HCT116 (cell line): ENCODE measurements at regions not wholly inside any gene's neighbourhood (a gene's known extent, or its start where the extent isn't known, plus 50 kb on each side); places are given as distances from the start of the nearest gene placed in this dataset.

Experiments
- ATAC-seq: fragments of 200-7000 bp; cut with Tn5 transposase; 2 replicates; pipeline ENCODE4 v1.9.1; 2020; ENCODE audit warnings: mild to moderate bottlenecking, moderate library complexity
- BruUV-seq: library from RNA; stranded (reverse); fragments of 400-500 nt; replicated peaks from 2 replicates; lab custom pipeline; 2021; lab: Mats Ljungman, UMichigan
- CTCF ChIA-PET: fragments of 300-600 bp; sonication (Branson Sonifier 250); formaldehyde crosslinking; loops from one replicate; lab custom pipeline; 2021; ENCODE audit warnings: antibody characterized with exemption; lab: Charles Lee
- POLR2A ChIA-PET: fragments of 300-600, 350-600 bp; sonication (Branson Sonifier 250); formaldehyde crosslinking; loops from one replicate; lab custom pipeline; 2021; ENCODE audit warnings: antibody characterized with exemption; lab: Charles Lee
- RAD21 ChIA-PET, 2 experiments: fragments of 300-600 bp; sonication (Branson Sonifier 250); formaldehyde crosslinking; loops; one replicate each; lab custom pipeline; 2023; ENCODE audit warnings: low total read pairs in 2 of 2; ENCODE audit not compliant: uncharacterized antibody in 2 of 2, unreplicated experiment in 2 of 2, low non-redundant PET in 1 of 2; lab: Charles Lee
- DNase-seq: peaks from one replicate; pipeline ENCODE4 v3.0.0-alpha.2; 2010; ENCODE audit warnings: low read depth, low spot score
- H2AFZ ChIP-seq: fragments of 200-600 bp; shearing (Covaris generic), sonication (generic); 2 replicates; pipeline ENCODE4 v1.6.1; 2017; ENCODE audit warnings: low read depth, mixed run types, mixed read lengths, antibody characterized with exemption, low read length; ENCODE audit not compliant: poor library complexity, severe bottlenecking
- H3K27ac ChIP-seq: 2 replicates; pipeline ENCODE4 v1.5.1; 2012; ENCODE audit warnings: low read depth, low read length
- H3K27me3 ChIP-seq: fragments of 200-600 bp; sonication (generic); 2 replicates; pipeline ENCODE4 v1.6.1; 2016; ENCODE audit warnings: mixed run types, low read length, mixed read lengths; ENCODE audit not compliant: insufficient read depth
- H3K36me3 ChIP-seq, 2 experiments: fragments of 200-500 bp in 1 of 2; fragments of 200-600 bp in 1 of 2; sonication (Bioruptor generic) in 1 of 2; sonication (generic) in 1 of 2; 2 replicates each; pipeline versions ENCODE4 v1.5.1 to v1.6.1; 2014 to 2016; ENCODE audit warnings: low read length in 2 of 2, inconsistent platforms in 1 of 2, mixed read lengths in 1 of 2, mixed run types in 1 of 2; ENCODE audit not compliant: insufficient read depth in 2 of 2, control insufficient read depth in 1 of 2
- H3K4me1 ChIP-seq, 2 experiments: fragments of 200-600 bp in 1 of 2; sonication (generic) in 1 of 2; 2 replicates each; pipeline versions ENCODE4 v1.5.1 to v1.6.1; 2012 to 2017; ENCODE audit warnings: low read length in 2 of 2, inconsistent platforms in 1 of 2, mild to moderate bottlenecking in 1 of 2, mixed read lengths in 1 of 2, mixed run types in 1 of 2, moderate library complexity in 1 of 2; ENCODE audit not compliant: insufficient read depth in 2 of 2, control insufficient read depth in 1 of 2
- H3K4me2 ChIP-seq: fragments of 200-600 bp; sonication (generic); 2 replicates; pipeline ENCODE4 v1.6.1; 2017; ENCODE audit warnings: mixed run types, low read length, mixed read lengths
- H3K4me3 ChIP-seq, 2 experiments: fragments of 200-600 bp in 1 of 2; sonication (generic) in 1 of 2; replicated peaks in 1 of 2; 2 replicates each; pipeline ENCODE4 v1.5.1; 2011 to 2016; ENCODE audit warnings: low read length in 2 of 2, control low read depth in 1 of 2, low read depth in 1 of 2, mild to moderate bottlenecking in 1 of 2, mixed read lengths in 1 of 2, mixed run types in 1 of 2
- H3K79me2 ChIP-seq: fragments of 200-600 bp; sonication (generic); 2 replicates; pipeline ENCODE4 v1.6.1; 2017; ENCODE audit warnings: mild to moderate bottlenecking, mixed run types, low read length, moderate library complexity, mixed read lengths; ENCODE audit not compliant: insufficient read depth
- H3K9ac ChIP-seq: fragments of 200-600 bp; sonication (generic); 2 replicates; pipeline ENCODE4 v1.6.1; 2016; ENCODE audit warnings: low read length, mixed read lengths
- H3K9me2 ChIP-seq: fragments of 200-600 bp; sonication (generic), shearing (Covaris generic); 2 replicates; pipeline ENCODE4 v1.6.1; 2017; ENCODE audit warnings: mixed run types, mild to moderate bottlenecking, moderate library complexity; ENCODE audit not compliant: insufficient read depth
- H3K9me3 ChIP-seq, 2 experiments: fragments of 200-500 bp in 1 of 2; fragments of 200-600 bp in 1 of 2; sonication (Bioruptor generic) in 1 of 2; sonication (generic) in 1 of 2; 2 replicates each; pipeline ENCODE4 v1.6.1; 2014 to 2017; ENCODE audit warnings: low read length in 2 of 2, mixed read lengths in 2 of 2, inconsistent platforms in 1 of 2, low read depth in 1 of 2, mild to moderate bottlenecking in 1 of 2, mixed run types in 1 of 2, moderate library complexity in 1 of 2; ENCODE audit not compliant: control insufficient read depth in 1 of 2, insufficient read depth in 1 of 2
- H4K20me1 ChIP-seq: fragments of 200-600 bp; sonication (generic), shearing (Covaris generic); 2 replicates; pipeline ENCODE4 v1.6.1; 2017; ENCODE audit warnings: mixed run types, mild to moderate bottlenecking, moderate library complexity; ENCODE audit not compliant: insufficient read depth
- CBX3 ChIP-seq: IDR thresholded peaks from 2 replicates; pipeline ENCODE4 v1.6.1; 2012; ENCODE audit warnings: low read depth
- CEBPB ChIP-seq: IDR thresholded peaks from 2 replicates; pipeline ENCODE4 v1.6.1; 2012; ENCODE audit warnings: low read depth
- EZH2 ChIP-seq: fragments of 200-600 bp; sonication (generic); IDR thresholded peaks from 2 replicates; pipeline ENCODE4 v1.6.1; 2017; ENCODE audit warnings: antibody characterized with exemption, mixed run types
- POLR2A ChIP-seq: IDR thresholded peaks from 2 replicates; pipeline ENCODE4 v1.7.0; 2011; ENCODE audit warnings: borderline replicate concordance; ENCODE audit not compliant: insufficient read depth, insufficient read length; ENCODE audit errors: extremely low read depth
- RAD21 ChIP-seq: IDR thresholded peaks from 2 replicates; pipeline ENCODE4 v1.6.1; 2012; ENCODE audit warnings: low read depth, mild to moderate bottlenecking
- TCF7L2 ChIP-seq: IDR thresholded peaks from 2 replicates; pipeline ENCODE4 v1.7.0; 2011; ENCODE audit warnings: borderline replicate concordance, inconsistent platforms; ENCODE audit not compliant: insufficient read depth, insufficient read length; ENCODE audit errors: extremely low read depth
- YY1 ChIP-seq: IDR thresholded peaks from 2 replicates; pipeline ENCODE4 v1.6.1; 2011; ENCODE audit warnings: low read length, low read depth, moderate library complexity, mild to moderate bottlenecking; ENCODE audit not compliant: insufficient replicate concordance; ENCODE audit errors: extremely low read depth
- ZFX ChIP-seq: fragments of 450-650 bp; IDR thresholded peaks from 2 replicates; pipeline ENCODE4 v1.6.1; 2017
- ZNF274 ChIP-seq: fragments of 200-500 bp; sonication (Bioruptor generic); IDR thresholded peaks from 2 replicates; pipeline ENCODE4 v1.6.1; 2014; ENCODE audit warnings: mild to moderate bottlenecking, low read depth, low read length, inconsistent platforms
- intact Hi-C: fragments of 100-400 bp; cut with micrococcal nuclease; formaldehyde crosslinking; loops from 2 replicates; pipeline ENCODE4 v1.10.0; 2022

- no peak overlapping the region for H3K4me2 ChIP-seq
- ChIA-PET POLR2A (no interaction called here), RAD21 (no interaction called here), CTCF (no interaction called here)
- H2AFZ ChIP-seq: no peak overlapping the region
- no peak overlapping the region for H3K9ac ChIP-seq
- no TSS peak for BruUV-seq
- intact Hi-C loops: no loop called here
- H3K79me2 ChIP-seq: no peaks in the 10 kb centered on the region
- H3K27ac ChIP-seq: no peak overlapping the region
- DNase-seq: no peak
- H3K36me3 ChIP-seq: no peaks in the 10 kb centered on the region
- H3K4me1 ChIP-seq: no peaks in the 10 kb centered on the region
- no peaks in the 10 kb centered on the region for H3K9me2 ChIP-seq
- no peaks in the 10 kb centered on the region for H3K9me3 ChIP-seq
- H4K20me1 ChIP-seq: no peaks in the 10 kb centered on the region
- ATAC-seq: no peak
- no peak overlapping the region for H3K4me3 ChIP-seq
- H3K27me3 ChIP-seq: no peaks in the 10 kb centered on the region
- TF ChIP-seq TCF7L2: no peak
Observed at GRCh38 chr1:170240409-170240808, 94.7 kb downstream of the NTMT2 start.

- ATAC-seq (no peak), DNase-seq (no peak)
- Histone ChIP-seq H3K4me2 (no peak overlapping the region), H3K9me3 (no peaks in the 10 kb centered on the region), H3K36me3 (no peaks in the 10 kb centered on the region), H3K27me3 (no peaks in the 10 kb centered on the region), H3K4me1 (no peaks in the 10 kb centered on the region), H3K4me3 (no peak overlapping the region), H3K9me2 (no peaks in the 10 kb centered on the region), H4K20me1 (no peaks in the 10 kb centered on the region), H3K79me2 (no peaks in the 10 kb centered on the region), H3K9ac (no peak overlapping the region), H3K27ac (no peak overlapping the region), H2AFZ (no peak overlapping the region)
- ChIA-PET CTCF (no interaction called here), POLR2A (no interaction called here), RAD21 (no interaction called here)
- TF ChIP-seq EZH2 (no peak), YY1 (no peak), ZFX (no peak), CBX3 (no peak), RAD21 (no peak), ZNF274 (no peak), POLR2A (no peak), CEBPB (no peak)
- BruUV-seq: no TSS peak
- intact Hi-C loops: no loop called here
Observed at GRCh38 chr1:170241266-170241851, 95.6 kb downstream of the NTMT2 start.
